Activated B cell treated with CpG ODN at 0.5 μM for 24 hours (primary cell): ENCODE measurements at regions not wholly inside any gene's neighbourhood (a gene's known extent, or its start where the extent isn't known, plus 50 kb on each side); places are given as distances from the start of the nearest gene placed in this dataset.

Source experiments
- ATAC-seq: fragments of 200-7000 bp; cut with Tn5 transposase; one replicate; pipeline ENCODE4 v1.10.0; 2021; ENCODE audit warnings: low read depth, mild to moderate bottlenecking, moderate library complexity
- CTCF ChIA-PET: fragments of 350-600 bp; sonication (Branson Sonifier 250); formaldehyde crosslinking; loops from one replicate; lab custom pipeline; 2021; ENCODE audit warnings: antibody characterized with exemption; lab: Charles Lee
- POLR2A ChIA-PET: fragments of 350-600 bp; sonication (Branson Sonifier 250); formaldehyde crosslinking; loops from one replicate; lab custom pipeline; 2021; ENCODE audit warnings: antibody characterized with exemption; lab: Charles Lee
- DNase-seq: peaks from one replicate; pipeline ENCODE4 v3.0.0; 2022
- H3K27ac Mint-ChIP-seq: one replicate; pipeline ENCODE4 v1.8.0; 2020; ENCODE audit warnings: mixed read lengths
- H3K27me3 Mint-ChIP-seq: one replicate; pipeline ENCODE4 v1.8.0; 2021; ENCODE audit warnings: mixed read lengths
- H3K36me3 Mint-ChIP-seq: one replicate; pipeline ENCODE4 v1.8.0; 2021; ENCODE audit warnings: low read depth, mixed read lengths
- H3K4me1 Mint-ChIP-seq: one replicate; pipeline ENCODE4 v1.8.0; 2021; ENCODE audit warnings: mixed read lengths
- H3K4me3 Mint-ChIP-seq: one replicate; pipeline ENCODE4 v1.8.0; 2020; ENCODE audit warnings: mild to moderate bottlenecking, mixed read lengths
- H3K9me3 Mint-ChIP-seq: one replicate; pipeline ENCODE4 v1.8.0; 2020; ENCODE audit warnings: mixed read lengths
- intact Hi-C: fragments of 100-400 bp; cut with micrococcal nuclease; formaldehyde crosslinking; loops from one replicate; pipeline ENCODE4 v1.15.1; 2024
- TF ChIP-seq, protein P1 (sequence below): fragments of 200-600 bp; IDR thresholded peaks from one replicate; pipeline ENCODE4 v1.8.0; 2022; ENCODE audit warnings: antibody characterized with exemption, mild to moderate bottlenecking

DNA sequence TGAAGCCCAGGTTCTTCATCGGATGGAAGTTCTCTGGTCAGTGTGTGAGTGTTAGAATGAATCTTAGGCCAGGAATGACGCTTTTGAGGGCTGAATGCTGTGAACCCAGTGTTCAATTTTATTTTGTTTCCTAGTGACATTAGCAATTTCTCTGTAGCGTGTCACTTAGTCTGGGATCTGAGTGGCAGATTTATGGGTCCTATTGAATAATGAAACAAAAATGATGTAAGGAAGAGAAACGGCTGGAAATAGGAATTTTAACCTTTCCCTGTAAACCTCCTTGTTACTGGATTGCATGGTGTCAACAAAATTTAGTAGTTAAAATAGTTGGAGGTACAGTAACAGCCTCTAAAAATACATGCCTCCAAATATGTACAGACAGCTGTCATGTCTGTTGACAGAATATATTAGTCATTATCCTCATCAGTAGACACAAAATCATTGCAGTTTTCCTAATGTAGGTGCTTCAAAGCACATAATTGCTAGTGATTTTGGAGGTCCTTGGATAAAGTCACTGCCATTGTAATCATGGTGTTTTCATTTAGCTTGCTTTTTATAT lies 223.8 kb upstream of the SPRED2 start:
- peaks cover 13% of the 10 kb centered on the region for H3K27me3 Mint-ChIP-seq
- no peaks in the 10 kb centered on the region for H3K36me3 Mint-ChIP-seq
- H3K9me3 Mint-ChIP-seq: no peaks in the 10 kb centered on the region
- H3K4me1 Mint-ChIP-seq: no peaks in the 10 kb centered on the region
- intact Hi-C loops: no loop called here
- TF ChIP-seq, protein P1, sequence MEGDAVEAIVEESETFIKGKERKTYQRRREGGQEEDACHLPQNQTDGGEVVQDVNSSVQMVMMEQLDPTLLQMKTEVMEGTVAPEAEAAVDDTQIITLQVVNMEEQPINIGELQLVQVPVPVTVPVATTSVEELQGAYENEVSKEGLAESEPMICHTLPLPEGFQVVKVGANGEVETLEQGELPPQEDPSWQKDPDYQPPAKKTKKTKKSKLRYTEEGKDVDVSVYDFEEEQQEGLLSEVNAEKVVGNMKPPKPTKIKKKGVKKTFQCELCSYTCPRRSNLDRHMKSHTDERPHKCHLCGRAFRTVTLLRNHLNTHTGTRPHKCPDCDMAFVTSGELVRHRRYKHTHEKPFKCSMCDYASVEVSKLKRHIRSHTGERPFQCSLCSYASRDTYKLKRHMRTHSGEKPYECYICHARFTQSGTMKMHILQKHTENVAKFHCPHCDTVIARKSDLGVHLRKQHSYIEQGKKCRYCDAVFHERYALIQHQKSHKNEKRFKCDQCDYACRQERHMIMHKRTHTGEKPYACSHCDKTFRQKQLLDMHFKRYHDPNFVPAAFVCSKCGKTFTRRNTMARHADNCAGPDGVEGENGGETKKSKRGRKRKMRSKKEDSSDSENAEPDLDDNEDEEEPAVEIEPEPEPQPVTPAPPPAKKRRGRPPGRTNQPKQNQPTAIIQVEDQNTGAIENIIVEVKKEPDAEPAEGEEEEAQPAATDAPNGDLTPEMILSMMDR: no peak
- H3K27ac Mint-ChIP-seq: no peak overlapping the region
- no peak for DNase-seq
- ATAC-seq: no peak
- POLR2A ChIA-PET: no interaction called here
- CTCF ChIA-PET: no interaction called here
- no peak overlapping the region for H3K4me3 Mint-ChIP-seq

DNA sequence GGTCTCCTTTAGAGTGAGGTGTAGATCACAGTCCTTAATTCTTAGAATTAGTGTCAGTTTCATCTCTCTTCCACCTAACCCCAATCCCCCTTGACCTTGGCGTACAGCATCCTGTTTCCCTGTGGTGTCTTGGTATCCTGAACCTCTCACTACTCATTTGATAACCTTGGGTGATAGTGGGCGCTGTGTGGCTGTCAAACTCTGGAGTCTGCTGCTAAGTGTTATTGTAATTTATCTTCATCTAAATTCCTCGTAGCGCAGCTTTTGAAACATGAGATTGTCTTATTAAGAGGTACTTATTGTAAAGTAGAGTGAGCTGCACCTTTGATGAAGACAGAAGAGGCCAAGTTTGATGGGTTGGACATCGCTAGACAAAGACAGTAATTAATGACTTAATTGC lies 222.6 kb upstream of the SPRED2 start:
- Mint-ChIP-seq H3K27me3 (peaks cover 13% of the 10 kb centered on the region), H3K9me3 (no peaks in the 10 kb centered on the region), H3K27ac (no peak overlapping the region), H3K4me3 (no peak overlapping the region), H3K4me1 (no peaks in the 10 kb centered on the region), H3K36me3 (no peaks in the 10 kb centered on the region)
- TF ChIP-seq, protein P1: no peak
- DNase-seq (no peak), ATAC-seq (no peak)
- ChIA-PET CTCF (no interaction called here), POLR2A (no interaction called here)
- intact Hi-C loops: no loop called here

DNA sequence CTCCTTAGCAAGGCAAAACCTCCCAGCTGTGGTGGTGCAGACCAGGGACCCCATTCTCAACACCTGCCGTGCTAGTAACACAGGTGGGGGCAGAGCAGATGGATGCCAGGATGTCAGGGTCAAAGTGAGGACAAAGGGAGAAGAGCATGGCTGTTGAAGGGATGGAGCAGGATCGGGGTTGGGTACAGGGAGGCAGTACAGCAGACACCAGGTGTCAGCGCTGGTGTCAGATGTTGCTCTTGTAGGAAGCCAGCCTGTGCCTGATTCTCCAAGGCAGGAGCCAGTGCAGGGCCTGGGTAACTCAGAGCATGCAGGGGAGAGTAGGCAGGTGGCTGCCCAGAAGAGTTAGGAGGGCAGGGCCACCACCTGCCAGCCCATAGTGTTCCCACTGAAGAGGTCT lies 222.1 kb upstream of the SPRED2 start:
- DNase-seq (no peak), ATAC-seq (no peak)
- ChIA-PET POLR2A (no interaction called here), CTCF (no interaction called here)
- H3K9me3 Mint-ChIP-seq: no peaks in the 10 kb centered on the region
- TF ChIP-seq, protein P1: no peak
- H3K4me3 Mint-ChIP-seq: no peak overlapping the region
- intact Hi-C loops: no loop called here
- H3K27ac Mint-ChIP-seq: no peak overlapping the region
- H3K36me3 Mint-ChIP-seq: no peaks in the 10 kb centered on the region
- no peaks in the 10 kb centered on the region for H3K4me1 Mint-ChIP-seq
- peaks cover 13% of the 10 kb centered on the region for H3K27me3 Mint-ChIP-seq

DNA sequence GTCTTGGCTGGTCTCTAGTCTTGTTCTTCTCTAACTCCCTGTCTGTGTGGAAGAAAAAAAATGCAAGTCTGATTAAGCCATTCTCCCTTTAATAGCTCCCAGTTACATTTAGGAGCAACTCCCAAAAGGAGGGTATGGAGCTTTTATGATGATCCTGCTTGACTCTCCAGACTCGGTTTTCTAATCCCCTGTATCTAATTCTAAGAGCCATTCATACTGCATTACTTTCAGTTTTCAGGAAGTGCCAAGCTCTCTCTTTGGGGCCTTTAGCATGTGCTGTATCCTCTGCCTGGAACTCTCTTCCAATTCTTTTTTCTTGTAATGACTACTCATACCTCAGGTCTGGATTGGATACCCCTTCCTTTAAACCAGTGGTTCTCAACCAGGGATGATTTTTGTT lies 219.7 kb upstream of the SPRED2 start:
- no peak overlapping the region for H3K27ac Mint-ChIP-seq
- H3K4me1 Mint-ChIP-seq: peaks cover 3% of the 10 kb centered on the region
- intact Hi-C loops: no loop called here
- no peak for DNase-seq
- no peak for ATAC-seq
- no peaks in the 10 kb centered on the region for H3K36me3 Mint-ChIP-seq
- peaks cover 3% of the 10 kb centered on the region for H3K27me3 Mint-ChIP-seq
- H3K4me3 Mint-ChIP-seq: no peak overlapping the region
- TF ChIP-seq, protein P1: no peak
- POLR2A ChIA-PET: no interaction called here
- CTCF ChIA-PET: interaction anchor here (1.9 kb wide), 1 partner anchor 12 kb away, joined by 5 read pairs; no protein-coding TSS in a partner anchor
- no peaks in the 10 kb centered on the region for H3K9me3 Mint-ChIP-seq

DNA sequence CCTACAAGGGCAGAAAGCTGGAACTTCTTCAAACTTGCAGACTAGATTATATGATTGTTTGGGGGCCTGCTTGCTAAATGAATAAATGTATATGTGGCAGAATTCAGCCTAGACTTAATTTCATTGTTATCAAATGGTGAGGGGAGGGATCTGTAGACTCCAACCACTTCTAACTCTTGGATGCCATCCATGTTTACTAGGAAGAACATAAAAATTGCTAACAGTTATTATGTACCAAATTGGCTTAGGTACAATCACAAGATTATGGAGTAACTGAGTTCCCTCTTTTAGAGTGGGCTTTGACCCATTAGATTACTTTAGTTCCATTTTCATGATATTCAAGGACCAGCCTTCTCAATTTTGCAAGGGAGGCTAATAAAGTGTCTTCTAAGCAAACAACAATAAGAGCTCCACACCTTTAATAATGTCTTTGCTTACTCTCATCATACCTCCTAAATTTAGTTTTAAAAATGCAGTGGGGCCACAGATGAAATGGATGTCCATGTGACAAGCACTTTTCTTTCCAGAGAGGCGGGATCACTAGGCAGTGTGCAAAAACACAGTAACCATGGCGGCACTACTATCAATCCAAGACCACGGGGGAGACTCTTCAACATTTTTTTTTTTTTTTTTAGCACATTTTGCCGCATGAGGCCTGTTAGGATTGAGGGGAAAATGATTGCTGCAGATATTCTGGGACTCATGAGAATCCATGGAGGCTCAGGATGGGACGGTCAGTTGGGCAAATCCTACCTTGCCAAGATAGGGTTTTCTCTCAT lies 217.6 kb upstream of the SPRED2 start:
- POLR2A ChIA-PET: interaction anchor here (0.6 kb wide), 2 partner anchors 98 to 354 kb away, joined by 4 to 5 read pairs; no protein-coding TSS in a partner anchor
- peaks cover 3% of the 10 kb centered on the region for H3K4me1 Mint-ChIP-seq
- CTCF ChIA-PET: interaction anchor here (1.9 kb wide), 1 partner anchor 10 kb away, joined by 5 read pairs; no protein-coding TSS in a partner anchor
- H3K9me3 Mint-ChIP-seq: no peaks in the 10 kb centered on the region
- DNase-seq (no peak), ATAC-seq (no peak)
- H3K27ac Mint-ChIP-seq: no peak overlapping the region
- intact Hi-C loops: no loop called here
- TF ChIP-seq, protein P1: no peak
- no peaks in the 10 kb centered on the region for H3K27me3 Mint-ChIP-seq
- no peak overlapping the region for H3K4me3 Mint-ChIP-seq
- no peaks in the 10 kb centered on the region for H3K36me3 Mint-ChIP-seq
